ENCODE measurements at regions not wholly inside any gene's neighbourhood (a gene's known extent, or its start where the extent isn't known, plus 50 kb on each side); places are given as distances from the start of the nearest gene placed in this dataset.

GRCh38 chr3:8261018-8261417, 240.6 kb upstream of the LMCD1 start:
- no peak for DNase-seq

GRCh38 chr3:8266730-8267131, 234.9 kb upstream of the LMCD1 start:
- no peak for DNase-seq

DNA sequence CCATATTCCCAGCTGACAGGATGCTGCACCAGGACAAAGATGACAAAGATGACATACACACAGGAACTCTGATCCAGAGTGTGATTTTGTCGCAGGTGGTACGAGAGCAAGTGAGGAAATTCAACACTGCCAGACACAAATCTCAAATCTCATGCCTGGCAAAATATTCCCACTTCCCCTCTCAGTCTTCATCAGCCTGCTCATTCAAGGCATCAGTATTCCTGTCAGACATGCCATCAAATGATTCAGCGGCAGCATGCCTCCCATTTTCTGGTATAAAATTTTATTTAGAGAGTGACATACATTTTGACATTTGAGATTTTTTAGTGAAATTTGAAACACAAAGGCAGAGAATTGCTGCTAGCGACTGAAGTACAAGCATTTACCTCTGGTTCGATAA, 228.1 kb upstream of the LMCD1 start:
- DNase-seq: no peak

GRCh38 chr3:8276056-8276455, 225.6 kb upstream of the LMCD1 start:
- no peak for DNase-seq

GRCh38 chr3:8276506-8276905, 225.1 kb upstream of the LMCD1 start:
- no peak for DNase-seq

DNA sequence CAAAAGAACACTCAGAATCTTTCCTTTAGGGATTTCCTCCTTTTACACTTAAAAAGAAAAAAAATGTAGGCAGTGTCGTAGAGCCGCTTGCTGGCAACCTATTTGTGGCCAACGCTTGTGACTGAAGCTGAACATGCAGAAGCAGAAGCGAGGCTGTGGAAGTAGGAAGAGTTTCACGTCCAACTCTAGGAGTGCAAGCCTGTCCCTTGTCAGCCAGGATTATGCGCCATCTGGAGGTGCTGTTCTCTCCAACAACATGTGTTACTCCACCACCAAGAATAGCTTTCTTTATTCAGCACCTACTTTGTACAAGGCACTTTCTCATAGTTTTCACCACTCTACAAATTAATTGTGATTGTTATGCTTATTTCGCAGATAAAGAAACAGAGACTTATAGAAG, 223.2 kb upstream of the LMCD1 start:
- no peak for DNase-seq

DNA sequence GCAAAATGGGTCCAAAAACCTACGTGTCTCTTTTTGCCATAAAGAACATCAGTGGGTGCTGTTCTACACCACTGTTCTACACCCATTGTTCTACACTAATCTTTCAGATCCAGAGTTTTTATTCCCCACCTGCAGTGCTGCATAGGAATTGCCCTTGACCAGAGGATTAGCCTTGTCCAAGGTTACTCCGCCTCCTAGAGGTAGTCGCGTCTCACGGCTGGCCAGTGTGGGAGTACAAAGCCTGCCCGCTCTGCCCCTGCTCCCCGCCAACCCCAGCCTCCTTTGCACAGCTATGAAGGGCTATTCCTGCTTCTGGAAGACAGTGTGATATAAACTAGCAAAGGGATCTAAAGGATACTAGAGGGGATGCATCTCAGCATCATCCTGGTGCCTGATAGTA, 222.1 kb upstream of the LMCD1 start:
- DNase-seq: no peak

DNA sequence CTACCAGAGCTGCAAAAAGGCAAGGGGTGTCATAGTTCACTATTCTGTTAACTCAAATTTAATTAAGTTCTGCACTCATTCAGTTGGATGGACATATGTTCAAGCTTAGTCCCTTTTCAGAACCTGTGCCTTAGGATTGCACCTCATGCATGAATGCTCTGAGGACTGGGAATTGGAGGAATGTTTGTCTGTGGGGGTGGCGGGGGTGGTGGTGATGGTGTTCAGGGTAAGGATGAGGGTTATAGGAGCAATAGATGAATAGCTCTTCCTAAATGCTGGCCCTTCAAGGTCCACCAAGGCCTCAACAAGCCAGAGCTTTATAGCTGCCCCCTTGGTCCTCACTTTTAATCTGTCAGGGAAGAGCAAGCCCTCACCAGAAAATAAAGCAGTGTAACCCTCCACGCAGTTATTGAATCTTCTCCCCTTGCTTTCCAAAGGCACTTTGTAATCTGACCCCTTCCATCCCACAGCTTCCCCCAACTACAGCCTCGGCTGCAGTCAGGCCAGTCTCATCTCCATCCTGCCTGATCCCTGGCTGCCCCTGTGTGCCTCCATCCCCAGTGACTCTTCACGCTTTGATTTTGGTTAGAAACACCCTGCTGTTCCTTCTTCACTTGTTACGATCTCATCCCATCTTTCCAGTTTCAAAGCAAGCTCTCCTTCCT, 221.6 kb upstream of the LMCD1 start:
- DNase-seq: no peak

DNA sequence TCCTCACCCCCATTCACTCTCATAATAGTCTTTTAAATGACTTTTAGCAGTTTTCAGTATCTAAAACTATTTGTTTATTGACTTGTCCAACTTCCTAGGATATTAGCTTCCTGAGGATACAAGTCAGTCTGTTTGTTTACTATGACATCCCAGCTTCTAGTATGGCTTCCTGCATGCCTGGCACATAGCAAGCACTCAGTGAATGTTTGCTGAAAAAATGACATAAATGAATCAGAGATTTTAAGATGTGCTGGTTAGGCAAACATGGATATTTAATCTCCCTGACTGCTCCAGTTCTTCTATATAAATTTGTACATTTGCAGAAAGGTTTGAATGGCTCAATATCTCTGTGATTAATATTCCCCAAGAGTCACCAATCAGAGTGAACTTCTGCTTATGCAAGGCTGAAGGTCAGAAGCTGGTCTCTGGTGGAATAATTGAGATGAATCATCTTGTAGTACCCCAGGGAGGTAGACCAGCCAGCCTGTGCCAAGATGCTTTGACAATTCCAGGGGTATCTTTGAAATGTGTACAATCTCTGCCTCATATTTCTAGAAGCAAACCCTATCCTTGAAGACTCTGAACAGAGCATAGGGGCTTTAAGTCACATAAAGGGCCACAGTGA, 219.0 kb upstream of the LMCD1 start:
- DNase-seq: no peak

DNA sequence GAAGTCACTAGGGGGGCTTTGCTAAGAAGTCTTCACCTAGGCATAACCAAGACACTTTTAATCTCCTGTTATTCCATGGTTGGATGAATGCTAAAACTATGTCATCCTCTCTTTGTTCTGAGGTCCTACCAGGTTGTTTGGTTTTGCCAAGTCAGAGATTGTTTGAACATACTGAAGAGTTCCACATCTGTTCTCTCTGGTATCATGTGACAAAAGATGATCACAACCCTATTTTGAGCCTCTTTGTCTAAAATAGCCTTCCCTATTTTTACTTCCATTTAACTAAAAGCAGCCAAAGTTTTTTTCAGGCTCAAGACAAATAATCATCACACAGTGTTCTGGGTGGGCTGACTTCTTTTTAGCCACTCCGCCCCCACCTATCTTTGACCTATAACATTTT, 218.4 kb upstream of the LMCD1 start:
- DNase-seq: no peak

GRCh38 chr3:8286086-8286485, 215.5 kb upstream of the LMCD1 start:
- DNase-seq: no peak

DNA sequence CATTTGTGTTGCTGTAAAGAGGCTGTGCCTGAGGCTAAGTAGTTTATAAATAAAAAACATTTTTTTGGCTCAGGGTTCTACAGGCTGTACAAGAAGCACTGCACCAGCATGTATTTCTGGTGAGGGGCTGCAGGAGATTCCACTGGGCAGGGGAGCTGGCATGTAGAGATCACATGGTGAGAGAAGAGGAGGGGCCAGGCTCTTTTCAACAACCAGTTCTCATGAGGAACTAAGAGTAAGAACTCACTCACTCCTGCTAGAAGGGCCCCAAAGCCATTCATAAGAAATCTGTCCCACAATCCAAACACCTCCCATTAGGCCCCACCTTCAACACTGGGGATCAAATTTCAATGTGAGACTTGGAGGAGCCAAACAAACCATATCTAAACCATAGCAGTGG, 214.9 kb upstream of the LMCD1 start:
- DNase-seq: no peak

DNA sequence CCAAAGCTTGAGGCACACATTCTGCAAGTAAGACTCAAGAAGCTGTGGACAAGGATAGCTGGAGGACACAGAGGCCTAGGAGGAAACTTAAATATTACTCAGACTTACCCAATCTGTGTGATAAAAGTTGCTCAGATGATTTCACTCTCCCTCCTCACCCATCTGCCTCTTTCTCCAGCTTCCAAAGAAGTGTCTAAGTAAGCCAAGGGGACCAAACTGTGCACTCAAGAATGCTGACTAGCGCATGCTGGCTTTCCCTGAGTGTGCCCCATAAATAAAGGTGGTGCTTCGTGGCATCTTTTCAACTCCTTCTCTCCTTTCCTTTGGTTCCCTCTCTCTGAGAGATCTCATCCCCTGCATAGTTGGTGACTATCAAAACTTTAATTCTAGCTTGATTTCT, 211.0 kb upstream of the LMCD1 start:
- DNase-seq: no peak

DNA sequence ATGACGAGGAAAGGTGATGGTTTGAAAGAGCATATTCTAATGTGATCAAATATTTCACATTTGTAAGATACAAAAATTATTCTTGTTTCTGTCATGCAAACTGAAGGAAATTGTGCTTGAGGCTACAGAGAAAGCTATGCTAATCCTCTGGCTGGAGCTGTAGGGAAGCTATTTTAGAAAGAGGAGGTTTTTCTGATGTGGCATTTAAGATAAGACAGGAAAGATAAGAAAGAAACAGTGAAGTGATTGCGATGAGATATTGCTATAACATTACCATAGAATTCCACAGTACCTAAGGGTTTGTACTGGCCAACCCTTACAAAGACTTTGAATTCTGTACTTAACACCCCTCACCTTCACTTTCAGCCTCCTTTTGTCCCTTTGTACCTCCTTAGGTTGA, 205.2 kb upstream of the LMCD1 start:
- no peak for DNase-seq

DNA sequence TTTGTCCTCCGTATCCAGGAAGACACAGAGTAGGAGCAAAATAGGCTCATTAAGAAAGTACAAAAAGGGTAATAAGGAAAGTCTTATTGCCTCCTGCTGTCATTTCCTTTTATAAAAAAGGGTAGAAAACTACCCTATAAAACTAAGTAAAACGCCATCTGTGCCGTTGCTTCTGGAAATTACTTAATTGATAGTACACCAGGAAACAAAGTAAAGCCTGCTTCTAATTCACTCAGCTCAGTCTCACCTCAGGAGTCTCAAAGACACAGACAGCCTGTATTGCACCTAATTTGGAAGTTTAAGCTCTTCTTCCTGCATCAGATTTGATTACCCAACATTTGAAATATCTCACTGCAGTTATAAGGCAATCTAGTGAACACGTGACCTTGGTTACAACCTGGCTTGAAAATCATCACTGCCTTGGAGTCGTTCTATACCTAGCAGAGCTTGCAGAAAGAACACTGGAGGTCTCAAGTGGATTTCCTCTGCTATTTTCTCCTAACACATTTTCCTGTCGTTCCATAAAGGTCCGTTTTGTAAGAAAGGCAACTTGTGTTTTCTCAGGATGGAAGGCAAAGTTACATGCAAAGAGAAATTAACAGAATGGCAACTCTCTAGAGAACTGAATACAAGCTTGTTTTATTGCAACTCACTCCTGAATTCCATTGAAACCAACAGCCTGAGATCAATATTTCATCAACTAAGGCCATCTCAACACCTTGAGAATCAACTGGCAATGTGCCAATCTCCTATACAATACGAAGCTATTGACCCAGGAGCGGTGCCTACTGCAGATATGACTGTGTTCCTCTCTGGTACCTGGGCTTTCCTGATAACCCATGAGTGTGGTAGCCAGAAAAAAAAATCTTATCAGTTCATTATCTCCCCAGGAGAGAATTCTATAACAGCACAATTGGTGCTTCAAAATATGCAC, 203.3 kb upstream of the LMCD1 start:
- DNase-seq: no peak

DNA sequence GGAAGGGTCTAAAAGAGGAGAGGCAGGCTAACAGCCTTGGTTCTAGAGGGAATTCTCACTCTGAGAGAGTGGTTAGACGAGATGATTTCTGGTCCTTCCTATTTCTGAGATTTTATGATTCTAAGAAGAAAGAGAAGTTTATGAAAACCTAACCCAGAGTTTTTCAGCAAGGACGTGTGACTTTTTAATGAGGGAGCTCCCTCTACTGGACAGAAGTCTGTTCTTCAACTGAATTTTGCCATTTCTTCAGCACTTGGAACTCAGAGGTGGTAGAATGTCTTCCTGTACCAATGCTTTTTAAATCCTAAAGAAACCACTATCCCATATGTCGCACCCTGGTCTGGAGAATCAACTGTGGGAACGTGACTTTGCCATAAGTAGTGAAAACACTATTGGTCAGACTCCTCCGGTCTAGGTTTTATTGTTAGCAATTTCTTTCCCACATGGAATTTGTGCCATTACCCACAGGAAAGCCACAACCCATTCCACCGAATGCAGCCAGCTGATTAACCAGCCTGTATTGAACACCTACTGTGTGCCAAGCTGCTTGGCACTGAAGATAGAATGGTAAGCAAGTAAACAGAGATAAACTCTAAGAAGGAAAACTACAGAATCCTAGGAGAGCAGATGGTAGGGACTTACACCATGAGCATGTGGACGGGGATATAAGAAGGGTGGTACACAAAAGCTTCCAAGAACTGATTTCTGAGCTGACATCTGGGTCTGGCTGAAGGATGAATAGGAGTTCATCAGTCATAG, 199.5 kb upstream of the LMCD1 start:
- no peak for DNase-seq

- no peak for DNase-seq
Measured at GRCh38 chr3:8303466-8303865, 198.2 kb upstream of the LMCD1 start.

- no peak for DNase-seq
Measured at GRCh38 chr3:8305371-8305770, 196.3 kb upstream of the LMCD1 start.

- no peak for DNase-seq
Measured at GRCh38 chr3:8307545-8308110, 194.0 kb upstream of the LMCD1 start.

GRCh38 chr3:8311321-8311720, 190.3 kb upstream of the LMCD1 start:
- DNase-seq: no peak

- DNase-seq: no peak
Measured at GRCh38 chr3:8312685-8313084, 188.9 kb upstream of the LMCD1 start.

GRCh38 chr3:8313560-8314267, 187.9 kb upstream of the LMCD1 start:
- no peak for DNase-seq
